A204.1 (cell line): ENCODE measurements at regions not wholly inside any gene's neighbourhood (a gene's known extent, or its start where the extent isn't known, plus 50 kb on each side); places are given as distances from the start of the nearest gene placed in this dataset.
A peak's percentile ranks its signal among the peaks of the same experiment; 100 is the strongest.

Experiments
- FAIRE-seq: peaks from 2 replicates; lab custom pipeline; 2012; peaks lifted over from hg19 to GRCh38; lab: Jason Lieb, UNC

DNA sequence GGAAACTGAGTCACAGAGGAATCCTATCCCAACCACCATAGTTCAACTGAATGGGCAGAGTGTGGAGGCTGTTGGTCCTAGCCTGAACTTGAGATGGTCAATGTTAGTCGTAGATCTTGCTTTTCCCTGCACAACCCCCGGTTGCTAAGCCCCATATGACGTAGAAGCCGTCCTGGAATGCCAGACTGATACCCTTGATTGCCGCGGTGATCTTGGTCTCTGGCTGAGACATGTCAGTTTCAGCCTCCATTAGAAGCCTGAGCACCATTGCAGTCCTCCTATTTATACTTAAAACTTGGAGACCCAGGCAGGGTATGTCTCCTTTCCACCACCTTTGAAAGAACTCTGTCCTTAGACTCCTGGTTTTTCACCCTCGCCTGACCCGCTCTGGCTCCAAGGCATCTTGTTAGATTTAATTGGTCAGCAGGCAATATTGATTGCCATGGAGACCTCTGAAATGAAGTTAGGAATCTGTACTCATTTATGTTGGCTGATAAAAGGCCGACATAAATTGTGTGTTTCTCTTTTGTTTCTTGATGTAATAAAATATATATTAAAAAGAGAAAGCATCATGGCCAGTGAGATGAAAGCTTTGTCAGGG is 53.4 kb downstream of the RPLP1 start:
- no peak for FAIRE-seq

DNA sequence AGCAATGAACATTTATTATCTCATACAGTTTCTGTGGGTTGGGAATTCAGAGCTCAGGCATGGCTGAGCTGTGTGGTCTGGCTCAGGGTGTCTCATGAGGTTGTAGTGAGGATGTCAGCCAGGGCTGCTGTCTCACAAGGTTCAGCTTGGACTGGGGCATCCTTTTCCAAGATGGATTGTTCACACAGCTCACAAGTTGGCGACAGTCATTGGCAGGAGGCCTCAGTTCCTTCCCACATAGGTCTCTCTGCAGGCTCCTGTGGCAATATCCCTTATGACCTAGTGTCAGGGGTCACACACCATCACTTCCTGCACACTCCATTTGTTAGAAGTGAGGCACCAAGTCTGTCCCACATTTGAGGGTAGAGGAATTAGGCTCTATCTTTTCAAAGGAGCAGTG is 56.0 kb downstream of the RPLP1 start:
- FAIRE-seq: no peak

DNA sequence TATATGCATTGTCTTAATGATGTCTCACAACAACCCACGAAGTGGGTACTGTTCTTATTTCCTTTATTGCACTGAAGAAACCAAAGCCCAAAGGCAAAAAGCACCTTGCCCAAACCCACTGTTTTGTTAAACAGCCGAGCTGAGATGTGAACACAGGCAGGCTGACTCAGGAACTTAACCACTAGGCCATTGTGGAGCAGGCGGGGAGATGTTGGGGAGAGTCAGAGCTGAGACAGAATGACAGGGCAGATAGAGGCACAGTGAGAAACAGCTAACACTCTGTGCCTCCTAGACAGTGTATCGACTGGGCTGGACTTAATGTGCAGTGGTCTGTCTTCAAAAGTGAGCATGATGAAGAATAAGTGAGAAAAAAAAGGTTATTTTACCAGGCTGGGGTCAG is 56.5 kb downstream of the RPLP1 start:
- no peak for FAIRE-seq

DNA sequence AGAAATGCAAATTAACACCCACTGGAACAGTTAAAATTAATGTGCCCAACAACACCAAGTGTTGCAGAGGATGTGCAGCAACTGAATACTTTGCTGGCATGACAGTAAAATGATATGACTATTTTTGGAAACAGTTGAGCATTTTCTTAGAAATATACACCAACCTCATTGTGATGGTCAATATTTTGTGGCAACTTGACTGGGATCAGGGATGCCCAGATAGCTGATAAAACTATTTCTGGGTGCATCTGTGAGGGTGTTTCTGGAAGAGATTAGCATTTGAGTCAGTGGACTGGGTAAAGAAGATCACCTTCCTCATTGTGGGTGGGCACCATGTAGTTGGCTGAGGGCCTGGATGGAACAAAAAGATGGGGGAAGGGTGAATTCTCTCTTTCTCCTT is 57.9 kb downstream of the RPLP1 start:
- no peak for FAIRE-seq

DNA sequence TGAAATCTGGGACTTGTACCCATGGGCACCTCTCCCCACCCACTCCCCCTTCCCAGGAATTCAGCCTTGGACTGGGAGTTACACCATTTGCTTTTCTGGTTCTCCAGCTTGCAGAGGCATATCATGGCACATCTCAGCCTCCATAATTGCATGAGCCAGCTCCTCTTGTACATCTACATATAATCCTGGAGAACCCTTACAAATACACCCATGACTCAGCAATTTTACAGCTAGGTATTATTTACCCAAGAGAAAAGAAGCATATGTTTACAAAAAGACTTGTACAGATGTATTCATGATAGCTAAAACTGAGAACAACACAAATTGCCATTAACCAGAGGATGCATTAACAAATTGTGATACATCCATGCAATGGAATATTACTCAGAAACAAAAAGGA is 58.4 kb downstream of the RPLP1 start:
- no peak for FAIRE-seq

DNA sequence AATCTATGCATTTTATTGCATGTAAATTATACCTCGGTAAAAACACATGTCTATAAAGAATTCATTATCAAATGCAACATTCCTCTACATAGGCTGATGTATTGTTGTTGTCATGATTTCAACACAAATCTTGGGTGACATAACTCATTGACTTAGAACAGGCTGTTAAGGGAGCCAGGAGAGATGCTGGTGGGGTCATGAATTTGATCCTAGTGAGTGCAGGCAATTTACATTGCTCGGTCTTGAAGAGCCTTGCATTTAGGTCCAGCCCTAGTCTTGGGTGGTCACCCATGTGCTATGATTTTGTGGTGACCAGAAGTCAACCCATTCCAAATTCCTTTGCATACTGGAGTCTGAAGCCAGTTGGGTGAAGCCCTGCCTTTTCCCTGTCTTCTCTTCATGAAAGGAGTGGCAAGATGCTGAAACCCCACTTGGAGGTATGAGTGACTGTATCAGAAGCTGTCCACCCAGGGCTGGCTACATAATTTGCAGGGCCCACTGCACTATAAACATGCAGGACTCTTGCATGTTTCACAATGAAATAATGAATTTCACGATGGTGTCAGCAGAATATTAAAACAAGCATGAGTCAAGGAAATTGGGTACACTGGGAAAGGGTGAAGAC is 59.2 kb downstream of the RPLP1 start:
- FAIRE-seq: no peak

DNA sequence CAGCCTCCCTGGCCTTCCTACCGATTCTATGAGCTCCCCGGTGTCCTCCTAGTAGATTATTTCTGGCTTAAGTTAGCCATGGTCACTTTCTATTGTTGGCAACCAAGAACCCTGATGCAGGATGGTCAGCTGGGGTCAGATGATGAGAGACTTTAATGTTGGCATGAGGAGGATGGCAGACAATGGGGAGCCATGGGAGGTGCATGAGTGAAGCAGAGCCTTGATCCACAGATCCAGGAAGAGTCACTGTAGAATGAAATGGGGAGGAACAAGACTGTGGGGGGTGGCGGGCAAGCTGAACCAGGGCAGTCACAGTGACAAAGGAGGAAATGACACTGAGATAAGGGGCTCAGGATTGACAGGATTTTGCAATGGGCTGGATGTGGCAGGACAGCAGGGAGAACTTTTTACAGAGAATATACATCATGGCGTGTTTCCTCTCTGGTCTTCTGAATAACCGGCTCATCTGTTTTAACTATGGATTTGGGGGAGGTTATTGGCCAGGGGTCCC is 60.9 kb downstream of the RPLP1 start:
- no peak for FAIRE-seq

DNA sequence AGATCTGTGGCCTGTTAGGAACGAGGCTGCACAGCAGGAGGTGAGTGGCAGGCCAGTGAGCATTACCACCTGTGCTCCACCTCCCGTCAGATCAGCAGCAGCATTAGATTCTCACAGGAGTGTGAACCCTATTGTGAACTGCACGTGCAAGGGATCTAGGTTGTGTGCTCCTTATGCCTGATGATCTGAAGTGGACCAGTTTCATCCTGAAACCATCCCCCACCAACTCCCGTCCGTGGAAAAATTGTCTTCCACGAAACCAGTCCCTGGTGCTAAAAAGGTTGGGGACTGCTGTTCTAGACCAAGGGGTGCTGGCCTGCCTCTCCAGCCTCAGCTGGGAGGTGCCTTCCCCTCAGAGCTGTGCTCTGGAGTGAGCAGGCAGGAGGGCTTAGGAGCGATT is 61.4 kb downstream of the RPLP1 start:
- FAIRE-seq: no peak

DNA sequence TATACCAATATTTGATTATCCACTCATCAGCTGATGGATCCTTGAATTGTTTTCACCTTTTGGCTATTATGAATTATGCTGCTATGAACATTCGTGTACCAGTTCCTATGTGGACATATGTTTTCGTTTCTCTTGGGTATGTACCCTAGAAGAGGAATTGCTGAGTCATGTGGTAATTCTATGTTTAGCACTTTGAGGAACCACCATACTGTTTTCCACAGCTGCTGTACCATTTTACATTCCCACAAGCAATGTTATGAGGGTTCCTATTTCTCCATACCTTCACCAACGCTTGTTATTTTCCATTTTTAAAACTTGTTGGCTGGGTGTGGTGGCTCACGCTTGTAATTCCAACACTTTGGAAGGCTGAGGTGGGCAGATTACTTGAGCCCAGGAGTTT is 62.9 kb downstream of the RPLP1 start:
- no peak for FAIRE-seq

DNA sequence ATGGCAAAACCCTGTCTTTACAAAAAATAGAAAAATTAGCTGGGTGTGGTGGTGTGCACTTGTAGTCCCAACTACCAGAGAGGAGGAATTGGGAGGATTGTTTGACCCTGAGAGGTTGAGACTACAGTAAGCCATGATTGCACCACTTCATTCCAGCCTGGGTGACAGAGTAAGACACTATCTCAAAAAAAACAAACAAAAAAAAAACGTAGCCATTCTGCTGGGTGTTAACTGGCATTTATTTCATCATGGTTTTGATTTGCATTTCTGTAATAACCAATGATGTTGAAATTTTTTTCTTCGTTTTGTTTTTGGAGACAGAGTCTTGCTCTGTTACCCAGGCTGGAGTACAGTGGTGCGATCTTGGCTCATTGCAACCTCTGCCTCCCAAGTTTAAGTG is 63.3 kb downstream of the RPLP1 start:
- FAIRE-seq: no peak

DNA sequence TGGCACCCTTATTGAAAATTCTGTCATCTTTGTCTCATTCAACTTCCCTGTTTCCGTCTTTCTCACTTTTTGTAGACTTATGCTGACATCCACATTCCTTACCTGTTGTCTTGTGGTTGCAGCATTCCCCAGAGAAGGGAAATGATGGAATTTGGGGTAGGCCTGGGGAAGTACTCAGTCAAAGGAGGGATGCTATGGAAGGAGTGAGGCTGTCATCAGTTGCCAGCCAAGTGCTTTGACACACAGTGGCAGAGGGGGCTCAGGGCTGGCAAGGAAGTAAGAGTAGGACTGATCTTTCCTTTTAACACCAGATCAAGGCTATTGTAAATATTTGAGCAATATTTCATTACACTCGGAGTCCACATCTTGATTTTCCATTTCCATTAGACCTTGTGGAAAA is 64.4 kb downstream of the RPLP1 start:
- no peak for FAIRE-seq

DNA sequence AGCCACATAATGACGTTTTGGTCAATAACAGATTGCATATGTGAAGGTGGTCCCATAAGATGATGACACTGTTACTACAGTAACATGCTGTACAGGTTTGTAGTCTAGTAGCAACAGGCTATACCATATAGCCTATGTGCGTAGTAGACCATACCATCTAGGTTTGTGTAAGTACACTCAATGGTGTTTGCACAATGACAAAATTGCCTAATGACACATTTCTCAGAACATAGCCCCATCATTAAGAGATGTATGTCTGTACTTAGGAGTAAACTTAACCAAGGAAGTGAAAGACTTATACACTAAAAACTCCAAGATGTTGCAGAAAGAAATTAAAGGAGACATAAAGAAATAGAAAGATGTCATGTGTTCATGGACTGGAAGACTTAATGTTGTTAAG is 66.2 kb downstream of the RPLP1 start:
- FAIRE-seq: no peak

DNA sequence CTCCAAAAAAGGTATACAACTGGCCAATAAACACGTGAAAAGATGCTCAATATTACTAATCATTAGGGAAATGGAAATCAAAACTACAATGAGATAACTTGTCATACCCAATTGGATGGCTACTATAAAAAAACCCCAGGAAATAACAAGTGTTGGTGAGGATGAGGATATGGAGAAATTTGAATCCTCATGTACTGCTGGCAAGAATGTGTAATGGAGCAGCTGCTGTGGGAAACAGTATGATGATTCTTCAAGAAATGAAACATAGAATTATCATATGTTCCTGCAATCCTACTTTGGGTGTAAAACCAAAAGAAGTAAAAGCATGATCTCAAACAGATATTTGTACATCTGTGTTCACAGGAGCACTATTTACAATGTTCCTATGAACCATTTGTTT is 67.4 kb downstream of the RPLP1 start:
- no peak for FAIRE-seq

DNA sequence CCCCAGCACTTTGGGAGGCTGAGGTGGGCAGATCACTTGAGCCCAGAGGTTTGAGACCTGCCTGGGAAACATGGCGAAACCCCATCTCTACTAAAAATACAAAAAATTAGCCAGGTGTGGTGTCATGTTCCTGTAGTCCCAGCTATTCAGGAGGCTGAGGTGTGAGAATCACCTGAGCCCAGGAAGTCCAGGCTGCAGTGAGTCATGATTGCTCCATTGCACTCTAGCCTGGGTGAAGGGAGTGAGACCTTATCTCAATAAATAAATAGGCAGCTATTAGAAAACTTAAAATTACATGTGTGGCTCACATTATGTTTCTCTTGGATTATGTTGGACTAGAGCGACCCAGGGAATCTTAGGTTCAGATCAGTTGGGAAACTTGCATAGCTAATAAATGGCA is 69.7 kb downstream of the RPLP1 start:
- FAIRE-seq: no peak

DNA sequence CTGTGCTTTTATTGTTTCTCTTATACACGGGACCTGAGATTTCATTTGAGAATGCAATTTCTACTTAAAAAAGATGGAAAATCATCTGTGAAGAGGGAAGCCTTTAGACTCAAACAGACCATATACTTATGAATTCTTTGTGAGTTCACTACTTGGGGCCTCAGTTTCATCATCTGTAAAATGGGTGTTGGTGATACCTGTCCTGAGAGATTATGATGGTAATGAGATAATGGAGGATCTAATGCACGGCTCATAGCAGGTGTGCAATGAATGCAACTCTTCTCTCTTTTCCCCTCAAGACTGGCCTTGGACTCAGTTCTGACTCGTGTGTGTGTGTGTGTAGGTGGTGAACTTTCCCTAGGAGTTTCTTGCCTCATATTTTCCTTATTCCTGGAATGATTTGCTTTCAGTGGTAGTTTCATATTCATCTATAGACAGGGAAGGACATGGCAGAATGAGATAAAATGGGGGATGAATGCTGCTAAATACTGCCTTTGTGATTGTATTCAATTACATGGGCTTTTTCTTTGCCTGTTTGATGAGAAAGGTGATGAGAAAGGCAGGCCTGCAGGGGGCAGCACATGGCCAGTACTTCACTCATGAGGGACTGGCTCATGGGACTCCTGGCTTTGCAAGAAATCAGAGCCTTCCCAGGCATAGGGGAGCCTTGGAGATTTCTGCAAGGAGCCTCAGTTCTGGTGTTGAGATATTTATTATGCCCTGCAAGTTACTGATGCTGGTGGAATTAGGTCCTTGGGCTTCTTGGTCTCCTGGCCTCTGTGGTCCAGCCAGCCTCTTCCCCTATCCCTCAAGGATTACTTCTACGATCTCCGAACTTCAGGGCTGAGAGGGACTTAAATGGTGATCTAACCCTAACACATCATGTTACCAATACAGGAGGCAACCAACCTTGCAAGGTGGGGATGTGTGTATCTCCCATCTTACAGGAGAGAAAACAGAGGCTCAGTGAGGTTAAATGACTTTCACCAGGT is 70.7 kb downstream of the RPLP1 start:
- FAIRE-seq: peak; percentile 56

DNA sequence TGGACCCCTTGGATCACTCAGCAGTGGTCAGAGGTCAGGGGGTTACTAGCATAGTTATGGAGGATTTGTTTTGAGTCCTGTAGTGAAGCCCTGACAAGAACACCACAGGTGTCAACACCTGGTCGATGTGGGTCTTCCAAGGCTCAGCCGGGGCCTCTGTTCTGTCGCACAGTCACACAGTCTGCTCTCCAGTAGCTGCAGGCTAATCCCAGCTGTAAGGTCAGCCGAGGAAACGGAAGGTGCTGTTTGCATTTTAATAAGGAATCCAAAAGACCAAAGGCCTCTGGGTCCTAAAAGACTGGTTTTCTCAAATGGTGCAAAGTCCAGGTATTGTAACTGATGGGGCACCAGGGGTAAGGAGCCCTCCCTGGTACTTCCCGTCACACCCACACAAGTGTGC is 71.7 kb downstream of the RPLP1 start:
- FAIRE-seq: no peak

DNA sequence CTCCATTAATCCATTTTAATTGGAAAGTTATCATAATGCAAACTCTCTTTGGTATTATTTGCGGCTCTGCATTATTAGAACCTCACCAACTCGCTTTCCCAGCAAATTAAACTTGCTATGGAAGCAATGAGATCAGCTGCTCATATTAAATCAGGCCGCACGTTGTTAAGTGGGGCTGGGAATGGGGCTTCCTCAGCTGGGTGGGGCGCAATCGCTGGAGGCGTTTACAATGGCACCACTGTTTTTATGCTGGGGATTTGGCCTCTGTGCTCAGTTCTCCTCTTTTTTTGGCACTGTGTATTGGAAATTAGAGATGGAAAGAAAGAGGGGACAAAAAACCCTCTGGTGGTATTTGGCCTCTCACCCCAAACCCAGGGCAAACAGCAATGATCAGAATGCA is 72.2 kb downstream of the RPLP1 start:
- FAIRE-seq: no peak

DNA sequence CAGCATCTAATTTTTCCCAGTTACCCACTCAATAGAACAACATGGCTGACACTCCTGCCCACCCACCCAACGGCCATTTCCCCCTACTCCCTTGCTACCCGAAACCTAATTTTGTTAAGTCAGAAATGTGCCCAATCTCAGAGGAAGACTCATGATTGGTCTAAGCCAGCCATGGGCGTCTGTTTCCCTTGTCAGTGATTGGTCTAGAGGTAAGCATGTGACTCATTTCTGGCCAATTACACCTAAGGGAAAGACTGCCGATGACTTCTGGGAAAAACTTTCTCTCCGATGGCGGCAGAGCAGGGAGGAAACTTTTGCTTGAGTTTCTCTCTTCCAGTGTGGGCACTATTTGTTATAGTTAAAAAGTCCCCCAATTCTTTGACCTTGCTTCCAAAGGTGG is 72.9 kb downstream of the RPLP1 start:
- no peak for FAIRE-seq

DNA sequence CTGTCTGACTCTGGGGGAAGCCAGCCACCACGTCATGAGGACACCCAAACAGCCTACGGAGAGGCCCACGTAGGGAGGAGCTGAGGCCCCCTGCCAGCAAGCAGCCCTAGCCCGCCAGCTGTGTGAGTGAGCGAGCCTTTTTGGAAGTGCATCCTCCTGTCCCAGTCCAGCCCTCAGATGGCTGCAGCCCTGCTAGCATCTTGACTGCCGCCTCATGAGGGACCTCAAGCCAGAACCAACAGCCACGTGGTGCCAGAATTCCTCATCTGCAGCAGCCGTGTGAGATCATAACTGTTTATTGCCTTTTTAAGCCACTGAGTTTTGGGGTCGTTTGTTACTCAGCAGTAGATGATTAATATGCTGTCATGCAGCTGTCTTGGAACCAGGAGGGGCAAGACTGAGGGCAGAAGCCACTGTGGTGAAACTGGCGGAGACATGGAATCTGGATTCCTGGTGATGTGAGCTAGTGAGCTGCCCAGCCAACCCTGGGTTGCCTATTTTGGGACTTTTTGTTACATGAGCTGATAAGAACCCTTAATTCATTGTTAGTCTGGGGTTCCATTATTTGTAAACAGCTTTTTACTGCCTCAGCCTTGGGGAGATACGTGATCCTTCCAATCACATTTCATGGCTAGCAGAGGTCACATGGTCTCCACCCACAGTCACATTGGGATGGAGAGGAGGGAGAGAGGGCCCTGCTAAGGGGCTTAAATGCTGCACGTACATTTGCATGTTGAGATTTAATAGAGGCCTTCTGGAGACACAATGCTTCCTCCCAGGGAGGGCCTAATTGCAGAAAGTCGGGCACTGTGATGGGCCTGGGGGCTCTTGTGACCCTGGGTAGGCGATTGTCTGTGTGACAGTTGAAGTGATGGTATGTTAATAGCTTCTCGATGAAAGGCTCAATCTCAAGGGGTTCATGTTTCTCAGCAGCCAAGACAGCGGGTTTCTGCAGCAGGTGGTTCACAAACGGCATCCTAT is 73.8 kb downstream of the RPLP1 start:
- no peak for FAIRE-seq

DNA sequence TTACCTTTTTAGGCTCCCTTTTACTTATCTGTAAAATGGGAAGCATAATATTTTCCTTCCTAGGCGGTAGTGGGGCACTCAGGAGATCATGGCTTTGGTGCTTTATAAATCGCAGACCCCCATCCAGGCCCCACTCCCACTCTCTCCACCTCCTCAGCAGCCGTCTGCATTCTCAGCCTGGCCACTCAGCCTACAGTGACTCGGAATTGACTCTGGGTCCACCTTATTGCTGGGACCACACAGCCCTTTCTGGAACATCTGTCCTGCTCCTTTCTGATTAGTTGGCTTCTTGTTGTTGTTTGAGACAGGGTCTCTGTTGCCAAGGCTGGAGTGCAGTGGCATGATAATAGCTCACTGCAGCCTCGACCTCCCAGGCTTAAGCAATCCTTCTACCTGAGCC is 76.5 kb downstream of the RPLP1 start:
- no peak for FAIRE-seq

DNA sequence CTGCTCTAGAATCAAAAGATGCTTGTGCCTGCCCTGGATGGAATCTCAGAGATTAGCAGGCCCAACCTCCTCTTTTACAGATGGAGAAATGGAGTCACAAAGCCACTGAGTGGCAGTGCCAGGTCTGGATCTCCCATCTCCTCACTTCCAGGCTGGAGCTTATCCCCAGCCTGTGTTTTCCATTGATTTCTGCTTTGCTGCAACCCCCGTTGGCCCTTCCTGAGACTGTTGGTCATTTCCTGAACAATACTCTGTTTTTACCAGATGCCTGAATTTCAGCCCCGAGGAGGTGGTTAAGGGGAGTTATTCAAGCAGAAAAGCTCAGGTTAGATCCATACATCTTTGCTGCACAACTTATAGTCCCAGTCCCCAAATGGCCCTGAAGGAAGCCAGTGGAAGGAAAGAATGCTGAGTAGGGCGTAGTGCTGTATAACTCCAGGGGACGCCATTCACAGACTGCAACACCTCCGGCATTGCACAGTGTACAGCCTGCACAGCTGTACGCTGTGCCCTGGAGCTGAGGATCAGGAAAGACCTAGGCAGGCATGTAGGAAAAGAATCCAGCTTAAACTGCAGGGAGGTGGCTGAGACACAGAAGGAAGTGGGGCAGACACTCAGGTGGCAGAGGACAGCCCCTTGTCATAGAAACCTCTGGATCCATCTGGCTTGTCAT is 77.5 kb downstream of the RPLP1 start:
- FAIRE-seq: no peak
